ENCODE measurements at regions not wholly inside any gene's neighbourhood (a gene's known extent, or its start where the extent isn't known, plus 50 kb on each side); places are given as distances from the start of the nearest gene placed in this dataset.

DNA sequence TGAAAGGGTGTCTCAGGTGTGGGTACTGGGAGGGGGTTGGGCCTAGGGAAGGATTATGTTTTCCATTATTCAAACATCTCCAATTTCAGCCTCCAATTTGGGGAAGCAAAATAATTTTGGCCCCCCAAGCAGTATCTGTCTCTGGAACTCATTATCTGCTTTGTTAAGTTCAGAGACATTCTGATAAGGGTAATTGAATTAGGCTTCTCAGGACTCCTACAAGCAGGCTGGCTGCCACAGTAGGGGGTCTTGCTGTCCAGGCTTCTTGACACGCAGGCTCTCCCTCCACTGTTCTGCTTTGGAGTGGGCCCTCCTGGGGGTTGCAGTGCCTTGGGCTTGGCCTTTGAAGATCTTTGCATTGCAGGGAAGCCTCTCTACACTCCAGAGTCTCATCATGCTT is 108.1 kb upstream of the SIX2 start:
- no peak for ATAC-seq
- Histone ChIP-seq H3K4me1 (no peaks in the 10 kb centered on the region), H3K4me3 (no peak overlapping the region), H3K27me3 (no peaks in the 10 kb centered on the region), H3K36me3 (replicated peaks in 1 of 2; ENCODE audit: insufficient read depth in 1 of 2, low read depth in 2 of 2) (no peaks in the 10 kb centered on the region), H3K9me3 (no peaks in the 10 kb centered on the region), H3K27ac (no peak overlapping the region)
- 60 to 63% methylated on average over 1 of the region's 1 CpG for WGBS, 2 donors
- no peak for DNase-seq
- intact Hi-C loops (cut with DNase I), result no loop called here
- TF ChIP-seq, protein P1, sequence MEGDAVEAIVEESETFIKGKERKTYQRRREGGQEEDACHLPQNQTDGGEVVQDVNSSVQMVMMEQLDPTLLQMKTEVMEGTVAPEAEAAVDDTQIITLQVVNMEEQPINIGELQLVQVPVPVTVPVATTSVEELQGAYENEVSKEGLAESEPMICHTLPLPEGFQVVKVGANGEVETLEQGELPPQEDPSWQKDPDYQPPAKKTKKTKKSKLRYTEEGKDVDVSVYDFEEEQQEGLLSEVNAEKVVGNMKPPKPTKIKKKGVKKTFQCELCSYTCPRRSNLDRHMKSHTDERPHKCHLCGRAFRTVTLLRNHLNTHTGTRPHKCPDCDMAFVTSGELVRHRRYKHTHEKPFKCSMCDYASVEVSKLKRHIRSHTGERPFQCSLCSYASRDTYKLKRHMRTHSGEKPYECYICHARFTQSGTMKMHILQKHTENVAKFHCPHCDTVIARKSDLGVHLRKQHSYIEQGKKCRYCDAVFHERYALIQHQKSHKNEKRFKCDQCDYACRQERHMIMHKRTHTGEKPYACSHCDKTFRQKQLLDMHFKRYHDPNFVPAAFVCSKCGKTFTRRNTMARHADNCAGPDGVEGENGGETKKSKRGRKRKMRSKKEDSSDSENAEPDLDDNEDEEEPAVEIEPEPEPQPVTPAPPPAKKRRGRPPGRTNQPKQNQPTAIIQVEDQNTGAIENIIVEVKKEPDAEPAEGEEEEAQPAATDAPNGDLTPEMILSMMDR (IDR thresholded peaks at IDR 0.05), result no peak
- TF ChIP-seq POLR2A (IDR thresholded peaks at IDR 0.05), result no peak

DNA sequence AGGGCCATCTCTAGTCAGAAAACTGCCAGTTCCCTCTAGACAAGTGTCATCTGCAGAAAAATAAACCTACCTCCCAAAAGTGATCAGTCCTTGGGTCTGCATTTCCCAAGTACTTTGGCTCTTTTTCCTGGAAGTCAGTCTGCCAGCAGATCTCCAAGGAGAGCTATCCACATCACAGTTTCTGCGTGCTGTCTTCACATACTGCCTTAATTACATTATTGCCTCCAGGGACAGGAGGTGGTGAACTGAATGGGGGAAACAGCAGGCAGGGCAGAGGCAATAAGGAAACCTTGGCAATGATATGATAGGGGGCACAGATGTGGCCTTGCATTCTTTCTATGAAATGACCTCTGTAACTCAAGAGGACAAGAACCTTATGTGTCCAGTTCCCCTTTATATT is 105.9 kb upstream of the SIX2 start:
- H3K36me3 ChIP-seq (replicated peaks in 1 of 2; ENCODE audit: insufficient read depth in 1 of 2, low read depth in 2 of 2), result no peaks in the 10 kb centered on the region
- intact Hi-C loops (cut with DNase I), result no loop called here
- H3K9me3 ChIP-seq, result no peaks in the 10 kb centered on the region
- H3K4me3 ChIP-seq, result no peak overlapping the region
- no peak for ATAC-seq
- DNase-seq, result no peak
- no peak for TF ChIP-seq POLR2A (IDR thresholded peaks at IDR 0.05)
- TF ChIP-seq, protein P1 (IDR thresholded peaks at IDR 0.05), result no peak
- no peaks in the 10 kb centered on the region for H3K4me1 ChIP-seq
- no peak overlapping the region for H3K27ac ChIP-seq
- WGBS, 2 donors, result 83 to 95% methylated on average over 1 of the region's 1 CpG
- H3K27me3 ChIP-seq, result no peaks in the 10 kb centered on the region

DNA sequence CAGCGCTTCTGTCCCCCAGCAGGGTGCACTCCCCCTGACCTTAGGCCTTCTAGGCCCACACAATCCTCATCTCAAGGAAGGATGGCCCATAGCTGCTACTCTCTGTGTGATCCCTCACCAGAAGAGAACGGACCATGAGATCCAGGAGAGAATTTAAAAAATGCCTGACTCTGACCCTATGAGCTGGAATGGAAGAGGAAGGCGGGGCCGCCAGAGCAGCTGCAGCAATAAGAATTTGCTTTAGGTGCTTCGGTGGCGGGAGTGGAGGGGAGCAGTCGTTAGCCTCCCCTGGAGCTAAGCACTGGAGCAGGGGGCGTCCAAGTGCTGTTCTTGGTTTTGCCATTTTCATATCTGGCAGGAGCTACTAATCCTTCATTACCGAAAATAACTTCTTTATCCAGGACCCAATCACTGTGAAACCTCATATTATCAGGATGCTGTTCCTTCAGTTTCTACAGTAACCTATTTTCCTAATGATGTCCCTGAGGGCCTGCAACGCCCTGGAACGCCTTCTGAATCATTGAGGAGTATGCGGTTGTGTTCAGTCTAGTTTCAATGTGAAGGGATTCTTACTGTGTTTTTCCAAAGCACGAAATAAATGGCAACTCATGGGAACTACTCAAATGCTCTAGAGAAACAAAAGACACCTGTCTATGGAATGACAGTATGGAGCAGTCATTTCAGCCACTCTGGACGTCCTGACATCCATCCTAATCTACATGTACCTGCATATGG is 105.1 kb upstream of the SIX2 start:
- H3K36me3 ChIP-seq (replicated peaks in 1 of 2; ENCODE audit: insufficient read depth in 1 of 2, low read depth in 2 of 2), result no peaks in the 10 kb centered on the region
- no peak overlapping the region for H3K27ac ChIP-seq
- H3K4me3 ChIP-seq, result no peak overlapping the region
- no peaks in the 10 kb centered on the region for H3K27me3 ChIP-seq
- no peaks in the 10 kb centered on the region for H3K4me1 ChIP-seq
- TF ChIP-seq, protein P1 (IDR thresholded peaks at IDR 0.05), result no peak
- TF ChIP-seq POLR2A (IDR thresholded peaks at IDR 0.05), result no peak
- 83 to 86% methylated on average over 14 of the region's 14 CpGs for WGBS, 2 donors
- ATAC-seq (no peak), DNase-seq (no peak)
- no peaks in the 10 kb centered on the region for H3K9me3 ChIP-seq
- intact Hi-C loops (cut with DNase I), result no loop called here

DNA sequence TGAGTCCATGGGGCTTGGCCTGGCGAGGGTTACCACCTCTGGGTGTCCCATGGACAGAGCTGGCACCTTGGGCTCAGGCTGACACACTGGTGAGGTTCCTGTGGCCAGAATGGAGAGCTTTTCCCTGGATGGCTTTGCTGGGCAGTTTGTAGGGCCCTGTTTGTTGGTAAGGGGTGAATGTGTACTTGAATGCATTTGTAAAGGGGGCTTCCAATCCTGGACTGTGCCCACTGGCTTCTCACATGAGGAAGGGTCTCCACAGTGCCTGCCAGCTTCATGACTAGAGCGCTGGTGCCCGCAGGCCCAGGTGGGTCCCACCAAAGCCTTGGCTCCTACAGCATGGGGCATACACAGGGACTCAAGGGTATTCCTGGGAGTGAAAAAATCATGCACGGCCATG is 103.5 kb upstream of the SIX2 start:
- no peaks in the 10 kb centered on the region for H3K27me3 ChIP-seq
- no peak overlapping the region for H3K27ac ChIP-seq
- H3K4me3 ChIP-seq, result no peak overlapping the region
- TF ChIP-seq, protein P1 (IDR thresholded peaks at IDR 0.05), result no peak
- no peak for TF ChIP-seq POLR2A (IDR thresholded peaks at IDR 0.05)
- H3K36me3 ChIP-seq (replicated peaks in 1 of 2; ENCODE audit: insufficient read depth in 1 of 2, low read depth in 2 of 2), result no peaks in the 10 kb centered on the region
- no peak for DNase-seq
- no peaks in the 10 kb centered on the region for H3K9me3 ChIP-seq
- H3K4me1 ChIP-seq, result no peaks in the 10 kb centered on the region
- intact Hi-C loops (cut with DNase I), result no loop called here
- WGBS, 2 donors, result 88 to 94% methylated on average over 4 of the region's 4 CpGs
- ATAC-seq, result no peak

DNA sequence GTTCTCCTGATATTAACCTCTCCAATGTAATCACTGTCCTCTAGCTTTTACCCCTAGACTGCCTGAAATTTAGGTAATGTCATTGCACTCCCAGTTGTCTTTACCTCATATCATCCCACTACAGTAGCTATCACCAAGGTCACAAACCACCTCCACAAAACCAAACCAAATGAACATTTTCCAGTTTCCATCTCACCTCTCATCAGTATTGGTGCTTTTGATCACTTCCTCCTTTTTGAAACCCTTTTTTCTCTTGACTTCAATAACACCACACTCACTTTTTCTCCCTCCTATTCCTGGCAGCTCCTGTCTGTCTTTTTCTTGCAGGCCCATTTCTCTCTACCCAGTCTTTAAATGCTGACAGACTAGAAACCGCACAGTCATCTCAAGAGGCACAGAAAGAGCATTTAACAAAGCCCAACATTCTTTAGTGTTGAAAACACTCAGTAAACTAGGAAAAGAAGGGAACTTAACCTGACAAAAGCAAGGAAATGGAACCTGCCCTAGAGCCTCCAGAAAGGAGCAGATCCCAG is 95.9 kb upstream of the SIX2 start:
- Histone ChIP-seq H3K4me1 (no peaks in the 10 kb centered on the region), H3K36me3 (replicated peaks in 1 of 2; ENCODE audit: insufficient read depth in 1 of 2, low read depth in 2 of 2) (no peaks in the 10 kb centered on the region), H3K27me3 (no peaks in the 10 kb centered on the region), H3K4me3 (no peak overlapping the region), H3K9me3 (no peaks in the 10 kb centered on the region), H3K27ac (no peak overlapping the region)
- ATAC-seq (no peak), DNase-seq (no peak)
- intact Hi-C loops (cut with DNase I), result no loop called here
- TF ChIP-seq, protein P1 (IDR thresholded peaks at IDR 0.05), result no peak
- TF ChIP-seq POLR2A (IDR thresholded peaks at IDR 0.05), result no peak
- 90 to 100% methylated on average over 1 of the region's 1 CpG for WGBS, 2 donors

Data from body of pancreas (tissue), 4 donors.